H1 (cell line): ENCODE measurements at regions not wholly inside any gene's neighbourhood (a gene's known extent, or its start where the extent isn't known, plus 50 kb on each side); places are given as distances from the start of the nearest gene placed in this dataset.

Experiments
- EP300 ChIP-seq, 2 experiments: IDR thresholded peaks; 1 replicate in 1 of 2; 2 replicates in 1 of 2; pipeline ENCODE4 v1.6.1; 2011 to 2012; ENCODE audit warnings: low read depth in 2 of 2, low read length in 2 of 2, mild to moderate bottlenecking in 2 of 2, borderline replicate concordance in 1 of 2, inconsistent platforms in 1 of 2, moderate library complexity in 1 of 2
- EZH2 ChIP-seq: fragments of 200-600 bp; sonication (generic); IDR thresholded peaks from 2 replicates; pipeline ENCODE4 v1.7.1; 2012; ENCODE audit warnings: low read depth, mild to moderate bottlenecking, moderate library complexity, low read length, inconsistent platforms; ENCODE audit not compliant: severe bottlenecking
- GTF2F1 ChIP-seq: IDR thresholded peaks from 2 replicates; pipeline ENCODE4 v1.6.1; 2012; ENCODE audit warnings: low read depth, low read length, improper control_type of control experiment, borderline replicate concordance
- MAFK ChIP-seq: IDR thresholded peaks from 2 replicates; pipeline ENCODE4 v1.6.1; 2012; ENCODE audit warnings: low read depth, mild to moderate bottlenecking, improper control_type of control experiment, low read length
- POLR2AphosphoS5 ChIP-seq: IDR thresholded peaks from 2 replicates; pipeline ENCODE4 v1.6.1; 2011; ENCODE audit warnings: low read depth, low read length
- TAF1 ChIP-seq: IDR thresholded peaks from 2 replicates; pipeline ENCODE4 v1.6.1; 2011; ENCODE audit warnings: mild to moderate bottlenecking, low read depth, low read length
- TEAD4 ChIP-seq: IDR thresholded peaks from 2 replicates; pipeline ENCODE4 v1.6.1; 2012; ENCODE audit warnings: low read depth, low read length, inconsistent platforms, mixed read lengths
- TF ChIP-seq, protein P1 (sequence below), 3 experiments: IDR thresholded peaks; 1 replicate in 2 of 3; 2 replicates in 1 of 3; pipeline versions ENCODE4 v1.5.1 to v1.6.1; 2011; ENCODE audit warnings: low read length in 3 of 3, mild to moderate bottlenecking in 3 of 3, inconsistent platforms in 2 of 3, low read depth in 1 of 3, moderate library complexity in 1 of 3; ENCODE audit not compliant: insufficient read depth in 1 of 3; ENCODE audit errors: control extremely low read depth in 1 of 3
- TF ChIP-seq, protein P2 (sequence below): IDR thresholded peaks from 2 replicates; pipeline ENCODE4 v1.6.1; 2011; ENCODE audit warnings: low read depth, mild to moderate bottlenecking, low read length; ENCODE audit not compliant: insufficient read depth
- TF ChIP-seq, protein P3 (sequence below): IDR thresholded peaks from 2 replicates; pipeline ENCODE4 v1.6.1; 2012; ENCODE audit warnings: inconsistent platforms

DNA sequence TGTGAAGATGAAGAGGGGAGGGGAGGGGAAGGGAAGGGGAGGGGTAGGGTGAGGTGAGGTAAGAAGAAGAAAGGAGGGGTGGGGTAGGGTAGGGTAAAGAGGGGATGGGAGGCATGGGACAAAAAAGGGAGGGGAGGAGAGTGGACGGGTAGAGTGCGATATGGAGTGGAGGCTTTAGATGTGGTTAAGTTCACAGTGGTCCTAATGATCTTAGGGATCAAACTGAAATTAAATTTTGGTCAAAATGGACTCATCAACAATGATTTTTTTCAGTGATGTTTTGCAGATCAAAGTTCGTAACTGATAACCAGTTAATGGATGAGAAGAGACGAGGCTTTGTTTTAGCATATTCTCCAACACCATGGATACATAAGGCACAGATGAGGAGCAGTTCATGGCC lies 513.9 kb upstream of the ACVR2A start:
- TF ChIP-seq EP300 (IDR thresholded peaks at IDR 0.05; ENCODE audit: borderline replicate concordance in 1 of 2, low read depth in 2 of 2, low read length in 2 of 2) (no peak), GTF2F1 (no peak), TEAD4 (no peak), TAF1 (no peak), EZH2 (no peak), MAFK (no peak), POLR2AphosphoS5 (no peak)
- TF ChIP-seq, protein P1, sequence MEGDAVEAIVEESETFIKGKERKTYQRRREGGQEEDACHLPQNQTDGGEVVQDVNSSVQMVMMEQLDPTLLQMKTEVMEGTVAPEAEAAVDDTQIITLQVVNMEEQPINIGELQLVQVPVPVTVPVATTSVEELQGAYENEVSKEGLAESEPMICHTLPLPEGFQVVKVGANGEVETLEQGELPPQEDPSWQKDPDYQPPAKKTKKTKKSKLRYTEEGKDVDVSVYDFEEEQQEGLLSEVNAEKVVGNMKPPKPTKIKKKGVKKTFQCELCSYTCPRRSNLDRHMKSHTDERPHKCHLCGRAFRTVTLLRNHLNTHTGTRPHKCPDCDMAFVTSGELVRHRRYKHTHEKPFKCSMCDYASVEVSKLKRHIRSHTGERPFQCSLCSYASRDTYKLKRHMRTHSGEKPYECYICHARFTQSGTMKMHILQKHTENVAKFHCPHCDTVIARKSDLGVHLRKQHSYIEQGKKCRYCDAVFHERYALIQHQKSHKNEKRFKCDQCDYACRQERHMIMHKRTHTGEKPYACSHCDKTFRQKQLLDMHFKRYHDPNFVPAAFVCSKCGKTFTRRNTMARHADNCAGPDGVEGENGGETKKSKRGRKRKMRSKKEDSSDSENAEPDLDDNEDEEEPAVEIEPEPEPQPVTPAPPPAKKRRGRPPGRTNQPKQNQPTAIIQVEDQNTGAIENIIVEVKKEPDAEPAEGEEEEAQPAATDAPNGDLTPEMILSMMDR (IDR thresholded peaks at IDR 0.05; ENCODE audit: control extremely low read depth in 1 of 3, insufficient read depth in 1 of 3, low read depth in 1 of 3, low read length in 3 of 3), result no peak
- TF ChIP-seq, protein P2, sequence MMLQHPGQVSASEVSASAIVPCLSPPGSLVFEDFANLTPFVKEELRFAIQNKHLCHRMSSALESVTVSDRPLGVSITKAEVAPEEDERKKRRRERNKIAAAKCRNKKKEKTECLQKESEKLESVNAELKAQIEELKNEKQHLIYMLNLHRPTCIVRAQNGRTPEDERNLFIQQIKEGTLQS, result no peak
- TF ChIP-seq, protein P3, sequence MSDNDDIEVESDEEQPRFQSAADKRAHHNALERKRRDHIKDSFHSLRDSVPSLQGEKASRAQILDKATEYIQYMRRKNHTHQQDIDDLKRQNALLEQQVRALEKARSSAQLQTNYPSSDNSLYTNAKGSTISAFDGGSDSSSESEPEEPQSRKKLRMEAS, result no peak
